Activated T-cell treated with anti-CD3 and anti-CD28 coated beads, Interleukin-2, amount 50 U/mL, for 24 hours (primary cell): ENCODE measurements at regions not wholly inside any gene's neighbourhood (a gene's known extent, or its start where the extent isn't known, plus 50 kb on each side); places are given as distances from the start of the nearest gene placed in this dataset.
"Not testable (repeated sequence)": the region's sequence is repeated elsewhere in the genome, so short reads cannot be mapped to it uniquely, and the experiment has no call there.

Experiments
- DNase-seq: peaks from one replicate; pipeline ENCODE4 v3.0.0-alpha.2; 2020
- H3K27ac Mint-ChIP-seq: 2 replicates; pipeline ENCODE4 v1.8.0; 2020; ENCODE audit warnings: mild to moderate bottlenecking, mixed read lengths
- H3K27me3 Mint-ChIP-seq: 2 replicates; pipeline ENCODE4 v1.8.0; 2020; ENCODE audit warnings: mixed read lengths
- H3K36me3 Mint-ChIP-seq: 2 replicates; pipeline ENCODE4 v1.8.0; 2020; ENCODE audit warnings: low read depth, mixed read lengths
- H3K4me1 Mint-ChIP-seq: 2 replicates; pipeline ENCODE4 v1.8.0; 2020; ENCODE audit warnings: low read depth, mixed read lengths
- H3K4me3 Mint-ChIP-seq: 2 replicates; pipeline ENCODE4 v1.8.0; 2020; ENCODE audit warnings: mild to moderate bottlenecking, moderate library complexity, mixed read lengths
- H3K9me3 Mint-ChIP-seq: 2 replicates; pipeline ENCODE4 v1.8.0; 2020; ENCODE audit warnings: mixed read lengths

- peaks cover 16% of the 10 kb centered on the region for H3K9me3 Mint-ChIP-seq
- H3K36me3 Mint-ChIP-seq: no peaks in the 10 kb centered on the region
- no peaks in the 10 kb centered on the region for H3K4me1 Mint-ChIP-seq
- no peak for DNase-seq
- H3K27ac Mint-ChIP-seq: no peak overlapping the region
- no peak overlapping the region for H3K4me3 Mint-ChIP-seq
- no peaks in the 10 kb centered on the region for H3K27me3 Mint-ChIP-seq
Measured at GRCh38 chr18:39162013-39162827, 1596.6 kb upstream of the CELF4 start.

- DNase-seq: no peak
- H3K27ac Mint-ChIP-seq: no peak overlapping the region
- H3K4me1 Mint-ChIP-seq: no peaks in the 10 kb centered on the region
Measured at GRCh38 chr18:39149211-39149806, 1583.7 kb upstream of the CELF4 start.

GRCh38 chr18:39134255-39134654 is 1568.7 kb upstream of the CELF4 start:
- Mint-ChIP-seq H3K4me3 (no peak overlapping the region), H3K9me3 (peaks cover 16% of the 10 kb centered on the region), H3K27ac (no peak overlapping the region), H3K27me3 (no peaks in the 10 kb centered on the region), H3K4me1 (no peaks in the 10 kb centered on the region), H3K36me3 (no peaks in the 10 kb centered on the region)
- DNase-seq: no peak

More at GRCh38 chr18:39149211-39149806, 1583.7 kb upstream of the CELF4 start:
- no peaks in the 10 kb centered on the region for H3K36me3 Mint-ChIP-seq
- no peak overlapping the region for H3K4me3 Mint-ChIP-seq
- peaks cover 27% of the 10 kb centered on the region for H3K9me3 Mint-ChIP-seq
- H3K27me3 Mint-ChIP-seq: no peaks in the 10 kb centered on the region

- H3K27ac Mint-ChIP-seq, H3K4me1 Mint-ChIP-seq, DNase-seq, H3K36me3 Mint-ChIP-seq, H3K4me3 Mint-ChIP-seq, H3K27me3 Mint-ChIP-seq, H3K9me3 Mint-ChIP-seq: not testable (repeated sequence)
Measured at GRCh38 chr18:39127538-39127937, 1561.9 kb upstream of the CELF4 start.

- peaks cover 8% of the 10 kb centered on the region for H3K9me3 Mint-ChIP-seq
- DNase-seq: no peak
Measured at GRCh38 chr18:39113790-39114189, 1548.2 kb upstream of the CELF4 start.

GRCh38 chr18:39105104-39105503 is 1539.5 kb upstream of the CELF4 start:
- no peaks in the 10 kb centered on the region for H3K36me3 Mint-ChIP-seq
- H3K4me1 Mint-ChIP-seq: no peaks in the 10 kb centered on the region
- no peak for DNase-seq
- H3K9me3 Mint-ChIP-seq: peaks cover 6% of the 10 kb centered on the region
- no peak overlapping the region for H3K27ac Mint-ChIP-seq
- no peak overlapping the region for H3K4me3 Mint-ChIP-seq
- H3K27me3 Mint-ChIP-seq: no peaks in the 10 kb centered on the region

More at GRCh38 chr18:39113790-39114189, 1548.2 kb upstream of the CELF4 start:
- Mint-ChIP-seq H3K4me1 (no peaks in the 10 kb centered on the region), H3K4me3 (no peak overlapping the region), H3K36me3 (no peaks in the 10 kb centered on the region), H3K27me3 (no peaks in the 10 kb centered on the region), H3K27ac (no peak overlapping the region)

- Mint-ChIP-seq H3K4me3 (no peak overlapping the region), H3K36me3 (no peaks in the 10 kb centered on the region), H3K27me3 (no peaks in the 10 kb centered on the region), H3K27ac (no peak overlapping the region), H3K4me1 (no peaks in the 10 kb centered on the region), H3K9me3 (peaks cover 3% of the 10 kb centered on the region)
- no peak for DNase-seq
Measured at GRCh38 chr18:39072970-39073369, 1507.4 kb upstream of the CELF4 start.

- Mint-ChIP-seq H3K9me3 (peaks cover 9% of the 10 kb centered on the region), H3K4me1 (no peaks in the 10 kb centered on the region), H3K4me3 (no peak overlapping the region), H3K27me3 (no peaks in the 10 kb centered on the region), H3K27ac (no peak overlapping the region), H3K36me3 (no peaks in the 10 kb centered on the region)
- DNase-seq: no peak
Measured at GRCh38 chr18:39062426-39062825, 1496.8 kb upstream of the CELF4 start.

GRCh38 chr18:39058386-39059000 is 1492.9 kb upstream of the CELF4 start:
- no peak overlapping the region for H3K27ac Mint-ChIP-seq
- H3K4me1 Mint-ChIP-seq: no peaks in the 10 kb centered on the region
- H3K27me3 Mint-ChIP-seq: no peaks in the 10 kb centered on the region
- no peak for DNase-seq
- H3K9me3 Mint-ChIP-seq: peaks cover 8% of the 10 kb centered on the region
- H3K4me3 Mint-ChIP-seq: no peak overlapping the region
- no peaks in the 10 kb centered on the region for H3K36me3 Mint-ChIP-seq

GRCh38 chr18:39057423-39058064 is 1491.9 kb upstream of the CELF4 start:
- Mint-ChIP-seq H3K27ac (no peak overlapping the region), H3K9me3 (peaks cover 11% of the 10 kb centered on the region), H3K36me3 (no peaks in the 10 kb centered on the region), H3K27me3 (no peaks in the 10 kb centered on the region), H3K4me3 (no peak overlapping the region), H3K4me1 (no peaks in the 10 kb centered on the region)
- no peak for DNase-seq

- peaks cover 12% of the 10 kb centered on the region for H3K9me3 Mint-ChIP-seq
- no peak overlapping the region for H3K27ac Mint-ChIP-seq
- H3K27me3 Mint-ChIP-seq: no peaks in the 10 kb centered on the region
- DNase-seq: no peak
- H3K36me3 Mint-ChIP-seq: no peaks in the 10 kb centered on the region
- no peak overlapping the region for H3K4me3 Mint-ChIP-seq
- H3K4me1 Mint-ChIP-seq: no peaks in the 10 kb centered on the region
Measured at GRCh38 chr18:39053571-39053970, 1488.0 kb upstream of the CELF4 start.

- Mint-ChIP-seq H3K27me3 (no peaks in the 10 kb centered on the region), H3K4me1 (no peaks in the 10 kb centered on the region), H3K36me3 (no peaks in the 10 kb centered on the region), H3K27ac (no peak overlapping the region), H3K4me3 (no peak overlapping the region), H3K9me3 (peaks cover 10% of the 10 kb centered on the region)
- no peak for DNase-seq
Measured at GRCh38 chr18:39051013-39051412, 1485.4 kb upstream of the CELF4 start.

GRCh38 chr18:39039813-39040212 is 1474.2 kb upstream of the CELF4 start:
- DNase-seq: no peak
- no peaks in the 10 kb centered on the region for H3K4me1 Mint-ChIP-seq
- no peak overlapping the region for H3K27ac Mint-ChIP-seq
- peaks cover 2% of the 10 kb centered on the region for H3K9me3 Mint-ChIP-seq
- H3K4me3 Mint-ChIP-seq: no peak overlapping the region
- H3K27me3 Mint-ChIP-seq: no peaks in the 10 kb centered on the region
- H3K36me3 Mint-ChIP-seq: no peaks in the 10 kb centered on the region

GRCh38 chr18:39037925-39038324 is 1472.3 kb upstream of the CELF4 start:
- no peaks in the 10 kb centered on the region for H3K27me3 Mint-ChIP-seq
- H3K36me3 Mint-ChIP-seq: no peaks in the 10 kb centered on the region
- H3K9me3 Mint-ChIP-seq: peaks cover 2% of the 10 kb centered on the region
- no peak overlapping the region for H3K27ac Mint-ChIP-seq
- no peaks in the 10 kb centered on the region for H3K4me1 Mint-ChIP-seq
- no peak overlapping the region for H3K4me3 Mint-ChIP-seq
- DNase-seq: no peak

- Mint-ChIP-seq H3K4me3 (no peak overlapping the region), H3K9me3 (no peaks in the 10 kb centered on the region), H3K36me3 (no peaks in the 10 kb centered on the region), H3K27ac (no peak overlapping the region), H3K4me1 (no peaks in the 10 kb centered on the region), H3K27me3 (no peaks in the 10 kb centered on the region)
- DNase-seq: no peak
Measured at GRCh38 chr18:39033312-39033711, 1467.7 kb upstream of the CELF4 start.
